Activated T-helper 9 cell treated with anti-CD3 and anti-CD28 coated beads, Interleukin-2, amount 50 U/mL, for 16 hours (primary cell): ENCODE measurements at regions not wholly inside any gene's neighbourhood (a gene's known extent, or its start where the extent isn't known, plus 50 kb on each side); places are given as distances from the start of the nearest gene placed in this dataset.
"Not testable (repeated sequence)": the region's sequence is repeated elsewhere in the genome, so short reads cannot be mapped to it uniquely, and the experiment has no call there.

ENCODE experiments used
- DNase-seq: peaks from one replicate; pipeline ENCODE4 v3.0.0-alpha.2; 2020; ENCODE audit warnings: low read depth

GRCh38 chr15:88995449-88995848 is 82.3 kb upstream of the MFGE8 start:
- no peak for DNase-seq

GRCh38 chr15:88997531-88997930 is 84.4 kb upstream of the MFGE8 start:
- DNase-seq = no peak

DNA sequence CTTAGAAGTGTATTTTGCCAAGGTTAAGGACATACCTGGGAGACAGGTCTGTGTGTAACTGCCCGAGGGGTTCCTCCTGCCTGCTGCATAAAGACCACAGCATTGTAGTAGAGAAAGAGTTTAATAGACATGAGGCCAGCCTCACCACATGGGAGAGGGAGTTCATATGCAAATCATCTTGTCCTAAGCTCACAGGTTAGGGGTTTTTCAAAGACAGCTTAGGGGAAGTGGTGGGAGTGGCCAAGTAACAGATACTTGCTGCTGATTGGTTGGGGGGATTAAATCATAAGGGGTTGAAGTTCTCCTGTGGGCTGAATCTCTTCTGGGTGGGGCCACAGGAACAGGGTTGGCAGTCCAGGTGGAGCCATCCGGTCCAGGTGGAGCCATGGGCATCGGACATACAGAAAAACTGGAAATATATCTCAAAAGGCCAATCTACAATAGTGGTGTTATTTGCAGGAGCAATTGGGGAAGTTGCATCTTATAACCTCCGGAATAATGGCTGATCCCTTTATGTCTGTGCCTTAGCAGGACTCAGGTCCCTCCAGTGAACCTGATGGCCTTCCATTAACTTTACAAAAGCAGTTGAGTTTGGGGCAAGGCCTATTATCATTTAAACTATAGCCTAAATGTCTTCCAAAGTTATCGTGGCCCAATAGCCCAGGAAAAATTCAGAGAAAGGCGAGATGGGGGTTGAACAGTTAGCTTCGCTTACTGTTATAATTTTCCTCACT is 86.0 kb upstream of the MFGE8 start:
- no peak for DNase-seq

GRCh38 chr15:89001708-89002275 is 86.5 kb upstream of the ABHD2 start:
- not testable (repeated sequence) for DNase-seq

DNA sequence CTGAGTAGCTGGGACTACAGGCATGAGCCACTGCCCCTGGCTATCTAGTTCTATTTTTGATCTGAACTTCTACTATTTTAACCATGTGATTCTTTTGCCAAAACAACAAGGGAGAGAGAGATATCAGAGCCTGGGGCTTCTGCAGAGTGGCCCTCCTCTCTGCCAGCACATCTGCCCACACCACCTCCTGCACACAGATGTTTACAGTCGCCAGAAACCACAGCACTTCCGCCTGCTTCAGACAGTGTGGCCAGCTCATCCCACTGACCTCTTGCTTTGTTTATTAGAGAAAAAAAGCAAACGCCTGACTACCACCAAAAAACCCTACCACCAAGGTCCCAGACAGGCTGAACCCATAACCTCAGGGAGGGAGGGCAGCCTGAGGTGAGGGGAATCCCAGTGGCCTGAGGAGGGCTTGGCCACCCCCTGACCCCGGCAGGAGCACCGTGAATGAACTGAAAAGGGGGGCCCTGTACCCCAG is 85.9 kb upstream of the ABHD2 start:
- DNase-seq = no peak

GRCh38 chr15:89002830-89003229 is 85.4 kb upstream of the ABHD2 start:
- DNase-seq = no peak

- no peak for DNase-seq
Measured at GRCh38 chr15:89003865-89004725, 84.2 kb upstream of the ABHD2 start.

- DNase-seq = no peak
Measured at GRCh38 chr15:89004726-89005030, 83.6 kb upstream of the ABHD2 start.

GRCh38 chr15:89007527-89007926 is 80.7 kb upstream of the ABHD2 start:
- DNase-seq = not testable (repeated sequence)

GRCh38 chr15:89007989-89008388 is 80.3 kb upstream of the ABHD2 start:
- DNase-seq = no peak

- no peak for DNase-seq
Measured at GRCh38 chr15:89009080-89009479, 79.2 kb upstream of the ABHD2 start.

DNA sequence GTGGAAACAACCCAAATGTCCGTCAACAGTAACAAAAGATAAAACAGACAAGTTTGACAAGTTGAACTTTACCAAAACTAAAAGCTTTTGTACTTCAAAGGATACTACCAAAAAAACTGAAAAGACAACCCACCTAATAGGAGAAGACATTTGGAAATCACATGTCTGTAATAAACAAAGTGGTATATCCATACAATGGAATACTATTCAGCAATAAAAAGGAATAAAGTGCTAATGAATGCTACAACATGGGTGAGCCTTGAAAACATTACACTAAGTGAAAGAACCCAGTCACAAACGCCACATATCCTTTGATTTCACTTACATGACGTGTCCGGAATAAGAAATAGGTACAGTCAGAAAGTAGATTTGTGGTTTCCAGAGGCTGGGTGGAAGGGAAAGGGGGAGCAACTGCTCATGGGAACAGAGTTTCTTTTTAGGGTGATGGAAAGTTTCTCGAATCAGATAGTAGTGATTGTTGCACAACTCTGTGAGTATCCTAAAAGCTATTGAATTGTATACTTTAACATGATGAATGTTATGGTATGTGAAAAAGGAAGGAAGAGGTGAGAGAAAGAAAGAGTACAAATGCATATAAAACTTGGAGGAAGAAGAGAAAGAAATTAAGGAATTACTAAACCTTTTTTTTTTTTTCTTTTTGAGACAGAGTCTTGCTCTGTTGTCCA is 72.7 kb upstream of the ABHD2 start:
- no peak for DNase-seq

- DNase-seq = no peak
Measured at GRCh38 chr15:89016549-89017041, 71.7 kb upstream of the ABHD2 start.

- peak; percentile 72 for DNase-seq
Measured at GRCh38 chr15:89017370-89018066, 70.7 kb upstream of the ABHD2 start.

GRCh38 chr15:89018207-89018606 is 70.0 kb upstream of the ABHD2 start:
- no peak for DNase-seq

DNA sequence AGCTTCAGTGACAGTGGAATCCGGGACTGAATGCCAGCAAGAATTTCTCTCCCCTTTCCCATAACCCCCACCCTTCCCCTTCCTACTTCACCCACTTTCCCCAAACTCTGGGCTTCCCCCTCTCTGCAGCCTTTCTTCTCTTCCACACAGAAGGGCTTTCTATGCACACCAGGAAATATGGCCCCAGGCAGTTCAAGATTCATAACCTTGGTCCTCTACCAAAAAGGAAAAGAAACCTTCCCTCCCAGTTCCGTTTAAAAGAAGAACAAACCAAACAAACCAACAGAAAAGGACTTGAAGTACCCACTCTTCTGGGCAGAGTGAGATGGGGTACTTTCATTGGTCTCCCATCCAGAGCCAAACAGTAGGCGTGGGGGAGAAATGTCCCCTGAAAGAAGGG is 68.8 kb upstream of the ABHD2 start:
- no peak for DNase-seq

DNA sequence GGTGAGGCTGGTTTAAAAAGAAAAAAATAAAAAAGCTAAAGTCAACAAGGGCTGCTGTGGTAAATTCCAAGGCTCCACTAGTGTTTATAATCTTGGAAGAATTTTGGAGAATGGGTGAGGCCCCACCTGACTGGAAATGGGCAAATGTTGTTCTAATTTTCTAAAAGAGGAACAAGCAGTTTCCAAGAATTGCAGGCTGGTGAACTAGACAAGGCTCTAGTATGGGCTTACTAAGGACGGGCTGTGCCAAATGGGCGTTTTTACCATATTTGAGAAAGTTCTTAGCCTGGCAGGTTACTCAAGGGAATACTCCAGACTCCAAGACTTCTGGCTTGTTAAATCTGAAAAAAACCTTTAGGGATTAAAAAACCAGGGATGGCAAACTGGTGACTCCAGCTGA is 67.0 kb upstream of the ABHD2 start:
- no peak for DNase-seq

DNA sequence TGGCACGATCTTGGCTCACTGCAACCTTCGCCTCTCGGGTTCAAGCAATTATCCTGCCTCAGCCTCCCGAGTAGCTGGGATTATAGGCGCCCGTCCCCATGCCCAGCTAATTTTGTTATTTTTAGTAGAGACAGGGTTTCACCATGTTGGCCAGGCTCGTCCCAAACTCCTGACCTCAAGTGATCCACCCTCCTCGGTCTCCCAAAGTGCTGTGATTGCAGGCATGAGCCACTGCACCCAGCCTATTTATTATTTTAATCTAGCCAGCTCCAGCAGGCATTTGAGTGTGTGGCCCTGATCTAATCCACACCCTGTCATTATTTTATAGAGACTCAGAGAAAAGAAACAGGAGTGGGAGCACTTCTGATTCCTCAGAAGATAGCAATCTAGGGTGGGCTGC is 66.4 kb upstream of the ABHD2 start:
- DNase-seq = not testable (repeated sequence)

GRCh38 chr15:89023311-89023961 is 64.8 kb upstream of the ABHD2 start:
- DNase-seq = no peak

- no peak for DNase-seq
Measured at GRCh38 chr15:89024418-89024817, 63.8 kb upstream of the ABHD2 start.

GRCh38 chr15:89026167-89026566 is 62.1 kb upstream of the ABHD2 start:
- DNase-seq = no peak
